GM21737 (cell line): ENCODE measurements at regions not wholly inside any gene's neighbourhood (a gene's known extent, or its start where the extent isn't known, plus 50 kb on each side); places are given as distances from the start of the nearest gene placed in this dataset.
"Not testable (repeated sequence)": the region's sequence is repeated elsewhere in the genome, so short reads cannot be mapped to it uniquely, and the experiment has no call there.

Experiments
- ATAC-seq: cut with Tn5 transposase; IDR thresholded peaks from one replicate; pipeline ENCODE4 v1.9.1; 2021; ENCODE audit warnings: mild to moderate bottlenecking, moderate library complexity; ENCODE audit not compliant: unreplicated experiment

GRCh38 chr2:59774821-59775433 lies 778.5 kb downstream of the BCL11A start:
- no peak for ATAC-seq

- ATAC-seq, result no peak
These were observed 782.8 kb downstream of the BCL11A start for GRCh38 chr2:59770651-59771050.

GRCh38 chr2:59761966-59762365 lies 791.5 kb downstream of the BCL11A start:
- ATAC-seq, result no peak

- ATAC-seq, result no peak
These were observed 797.3 kb downstream of the BCL11A start for GRCh38 chr2:59756150-59756549.

GRCh38 chr2:59754011-59754735 lies 799.3 kb downstream of the BCL11A start:
- no peak for ATAC-seq

GRCh38 chr2:59752512-59752911 lies 800.9 kb downstream of the BCL11A start:
- no peak for ATAC-seq

- no peak for ATAC-seq
These were observed 801.4 kb downstream of the BCL11A start for GRCh38 chr2:59752071-59752470.

- ATAC-seq, result not testable (repeated sequence)
These were observed 802.2 kb downstream of the BCL11A start for GRCh38 chr2:59751214-59751613.

GRCh38 chr2:59746291-59746690 lies 807.2 kb downstream of the BCL11A start:
- no peak for ATAC-seq

- ATAC-seq, result no peak
These were observed 808.4 kb downstream of the BCL11A start for GRCh38 chr2:59745085-59745484.

- ATAC-seq, result no peak
These were observed 809.0 kb downstream of the BCL11A start for GRCh38 chr2:59744436-59744835.

GRCh38 chr2:59741840-59742239 lies 811.6 kb downstream of the BCL11A start:
- ATAC-seq, result no peak

- ATAC-seq, result no peak
These were observed 814.3 kb downstream of the BCL11A start for GRCh38 chr2:59739166-59739565.

GRCh38 chr2:59737299-59737698 lies 816.2 kb downstream of the BCL11A start:
- ATAC-seq, result no peak

- ATAC-seq, result no peak
These were observed 818.7 kb downstream of the BCL11A start for GRCh38 chr2:59734743-59735142.

- no peak for ATAC-seq
These were observed 819.5 kb downstream of the BCL11A start for GRCh38 chr2:59733970-59734369.

- no peak for ATAC-seq
These were observed 819.9 kb downstream of the BCL11A start for GRCh38 chr2:59733567-59733930.

- ATAC-seq, result no peak
These were observed 820.4 kb downstream of the BCL11A start for GRCh38 chr2:59732871-59733566.

- no peak for ATAC-seq
These were observed 826.3 kb downstream of the BCL11A start for GRCh38 chr2:59727121-59727590.

- no peak for ATAC-seq
These were observed 827.0 kb downstream of the BCL11A start for GRCh38 chr2:59726228-59727120.

- ATAC-seq, result no peak
These were observed 828.7 kb downstream of the BCL11A start for GRCh38 chr2:59724746-59725145.
